Upper lobe of left lung (tissue), 6 donors: ENCODE measurements at regions not wholly inside any gene's neighbourhood (a gene's known extent, or its start where the extent isn't known, plus 50 kb on each side); places are given as distances from the start of the nearest gene placed in this dataset.

Experiments
- ATAC-seq, 2 donors: fragments of 200-7000 bp; cut with Tn5 transposase; one replicate each; pipeline ENCODE4 v1.9.1; 2022; ENCODE audit warnings: mild to moderate bottlenecking in 2 of 2, moderate library complexity in 2 of 2; ENCODE audit not compliant: low FRiP score in 2 of 2
- DNase-seq, 2 donors: peaks; one replicate each; pipeline ENCODE4 v3.0.0-alpha.2; 2019 to 2020
- H3K27ac ChIP-seq, 4 donors: fragments of 200-600 bp; sonication (generic); one replicate each; pipeline ENCODE4 v1.5.1; 2016 to 2019
- H3K27me3 ChIP-seq, 4 donors: fragments of 200-600 bp; sonication (generic); one replicate each; pipeline ENCODE4 v1.5.1; 2017 to 2019
- H3K36me3 ChIP-seq, 4 donors: fragments of 200-600 bp; sonication (generic); one replicate each; pipeline ENCODE4 v1.5.1; 2016 to 2019
- H3K4me1 ChIP-seq, 4 donors: fragments of 200-600 bp; sonication (generic); one replicate each; pipeline ENCODE4 v1.5.1; 2018 to 2019
- H3K4me3 ChIP-seq, 4 donors: fragments of 200-600 bp; sonication (generic); one replicate each; pipeline ENCODE4 v1.5.1; 2017 to 2019; ENCODE audit warnings: mild to moderate bottlenecking in 2 of 4, moderate library complexity in 1 of 4
- H3K9me3 ChIP-seq, 4 donors: fragments of 200-600 bp; sonication (generic); one replicate each; pipeline ENCODE4 v1.5.1; 2018 to 2019
- CTCF ChIP-seq, 6 experiments: fragments of 450-650 bp in 4 of 6; fragments of 200-600 bp in 2 of 6; sonication (generic) in 2 of 6; IDR thresholded peaks; one replicate each; pipeline ENCODE4 v1.5.1; 2016 to 2019; ENCODE audit warnings: antibody characterized with exemption in 6 of 6
- EP300 ChIP-seq, 4 donors: sonication (generic); formaldehyde crosslinking; IDR thresholded peaks; one replicate each; pipeline ENCODE4 v1.5.1; 2017; ENCODE audit warnings: antibody characterized with exemption in 4 of 4, control low read depth in 2 of 4
- POLR2A ChIP-seq, 4 donors: fragments of 450-650 bp; IDR thresholded peaks; one replicate each; pipeline ENCODE4 v1.5.1; 2016 to 2017; ENCODE audit warnings: antibody characterized with exemption in 4 of 4, mild to moderate bottlenecking in 2 of 4
- POLR2AphosphoS5 ChIP-seq, 2 donors: sonication (generic); formaldehyde crosslinking; IDR thresholded peaks; one replicate each; pipeline ENCODE4 v1.5.1; 2017; ENCODE audit warnings: antibody characterized with exemption in 2 of 2
- WGBS, 2 donors: methylation state at CpG; one replicate each; pipeline ENCODE4 v1.1.5; 2017 to 2018; 5-methylcytosine and 5-hydroxymethylcytosine counted together
- donor health status: DM: no; HTN: no; CAD: no; lungs with moderate emphysema.
- donor health status: DM: no; HTN: yes; CAD: no; lungs with severe emphysema.

DNA sequence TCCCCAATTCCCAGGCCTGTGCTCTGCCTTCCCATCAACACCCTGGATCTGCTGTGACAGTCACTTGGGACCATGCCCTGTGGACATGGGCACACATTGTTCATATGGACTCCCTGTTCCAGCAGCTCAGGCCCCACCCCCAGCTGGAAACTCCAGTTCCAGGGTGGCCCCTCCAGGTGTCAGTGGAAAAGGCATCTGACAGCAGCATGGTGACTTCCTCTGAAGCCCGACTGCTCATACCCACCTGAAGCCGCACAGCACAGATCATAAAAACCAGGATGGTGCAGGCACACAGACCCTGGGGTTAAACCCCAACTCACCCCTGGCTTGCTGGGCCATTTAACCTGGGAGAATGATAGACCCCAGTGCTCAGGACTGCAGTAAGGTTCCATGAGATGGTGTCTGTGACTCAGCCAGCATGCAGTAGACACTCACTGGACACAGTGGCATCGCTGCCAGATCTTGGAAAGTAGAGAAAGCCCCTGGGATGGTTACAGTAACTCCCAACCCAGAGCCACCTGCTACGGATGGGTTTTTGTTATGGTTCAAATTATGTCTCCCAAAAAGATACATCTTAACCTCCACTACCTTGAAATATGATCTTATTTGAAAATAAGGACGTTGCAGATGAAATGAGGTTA, 72.6 kb upstream of the NANOS1 start:
- 75 to 79% methylated on average over 2 to 5 of the region's 5 CpGs for WGBS, 2 donors
- Histone ChIP-seq H3K4me1 (peaks cover 3 to 12% (median 11%) of the 10 kb centered on the region in 4 donors), H3K4me3 (no peak overlapping the region), H3K9me3 (no peaks in the 10 kb centered on the region), H3K27ac (no peak overlapping the region), H3K36me3 (no peaks in the 10 kb centered on the region), H3K27me3 (no peaks in the 10 kb centered on the region)
- no peak for DNase-seq
- no peak for ATAC-seq
- no peak for TF ChIP-seq POLR2AphosphoS5 (IDR thresholded peaks at IDR 0.05)
- no peak for TF ChIP-seq CTCF (IDR thresholded peaks at IDR 0.05)
- TF ChIP-seq POLR2A (IDR thresholded peaks at IDR 0.05): no peak
- TF ChIP-seq EP300 (IDR thresholded peaks at IDR 0.05): no peak

GRCh38 chr10:118957443-118957825, 72.1 kb upstream of the NANOS1 start:
- no peaks in the 10 kb centered on the region for H3K9me3 ChIP-seq
- ATAC-seq: no peak
- no peak overlapping the region for H3K27ac ChIP-seq
- no peak overlapping the region for H3K4me3 ChIP-seq
- no peak for TF ChIP-seq EP300 (IDR thresholded peaks at IDR 0.05)
- no peak for TF ChIP-seq POLR2A (IDR thresholded peaks at IDR 0.05)
- no peak for TF ChIP-seq CTCF (IDR thresholded peaks at IDR 0.05)
- no peak for TF ChIP-seq POLR2AphosphoS5 (IDR thresholded peaks at IDR 0.05)
- no peak for DNase-seq
- H3K27me3 ChIP-seq: no peaks in the 10 kb centered on the region
- 89 to 92% methylated on average over 5 of the region's 5 CpGs for WGBS, 2 donors
- H3K4me1 ChIP-seq: peaks cover 3 to 12% (median 11%) of the 10 kb centered on the region in 4 donors
- no peaks in the 10 kb centered on the region for H3K36me3 ChIP-seq

GRCh38 chr10:118957966-118958365, 71.5 kb upstream of the NANOS1 start:
- peaks cover 3 to 12% (median 11%) of the 10 kb centered on the region in 4 donors for H3K4me1 ChIP-seq
- TF ChIP-seq CTCF (IDR thresholded peaks at IDR 0.05) (no peak), POLR2A (IDR thresholded peaks at IDR 0.05) (no peak), POLR2AphosphoS5 (IDR thresholded peaks at IDR 0.05) (no peak), EP300 (IDR thresholded peaks at IDR 0.05) (no peak)
- 94 to 97% methylated on average over 12 of the region's 12 CpGs for WGBS, 2 donors
- H3K36me3 ChIP-seq: no peaks in the 10 kb centered on the region
- H3K4me3 ChIP-seq: no peak overlapping the region
- H3K27me3 ChIP-seq: no peaks in the 10 kb centered on the region
- H3K27ac ChIP-seq: no peak overlapping the region
- DNase-seq (no peak), ATAC-seq (no peak)
- no peaks in the 10 kb centered on the region for H3K9me3 ChIP-seq

GRCh38 chr10:118958559-118958958, 71.0 kb upstream of the NANOS1 start:
- no peaks in the 10 kb centered on the region for H3K27me3 ChIP-seq
- ATAC-seq (no peak), DNase-seq (no peak)
- no peaks in the 10 kb centered on the region for H3K9me3 ChIP-seq
- peaks cover 3 to 12% (median 11%) of the 10 kb centered on the region in 4 donors for H3K4me1 ChIP-seq
- H3K4me3 ChIP-seq: no peak overlapping the region
- no peak for TF ChIP-seq CTCF (IDR thresholded peaks at IDR 0.05)
- no peak for TF ChIP-seq EP300 (IDR thresholded peaks at IDR 0.05)
- no peak for TF ChIP-seq POLR2A (IDR thresholded peaks at IDR 0.05)
- TF ChIP-seq POLR2AphosphoS5 (IDR thresholded peaks at IDR 0.05): no peak
- H3K27ac ChIP-seq: no peak overlapping the region
- 88 to 94% methylated on average over 5 of the region's 5 CpGs for WGBS, 2 donors
- H3K36me3 ChIP-seq: no peaks in the 10 kb centered on the region
